Panc1 (cell line): ENCODE measurements at regions not wholly inside any gene's neighbourhood (a gene's known extent, or its start where the extent isn't known, plus 50 kb on each side); places are given as distances from the start of the nearest gene placed in this dataset.
"Not testable (repeated sequence)": the region's sequence is repeated elsewhere in the genome, so short reads cannot be mapped to it uniquely, and the experiment has no call there.

Source experiments
- ATAC-seq: fragments of 200-7000 bp; cut with Tn5 transposase; 2 replicates; pipeline ENCODE4 v1.9.1; 2020; ENCODE audit warnings: mild to moderate bottlenecking, moderate library complexity
- BruUV-seq: library from RNA; stranded (reverse); fragments of 400-500 nt; replicated peaks from 2 replicates; lab custom pipeline; 2021; lab: Mats Ljungman, UMichigan
- CTCF ChIA-PET: fragments of 300-600 bp; sonication (Branson Sonifier 250); formaldehyde crosslinking; loops from one replicate; lab custom pipeline; 2022; ENCODE audit warnings: antibody characterized with exemption; lab: Charles Lee
- POLR2A ChIA-PET: fragments of 300-600 bp; sonication (Branson Sonifier 250); formaldehyde crosslinking; loops from one replicate; lab custom pipeline; 2022; ENCODE audit warnings: antibody characterized with exemption; lab: Charles Lee
- DNase-seq: peaks from one replicate; pipeline ENCODE4 v3.0.0-alpha.2; 2010; ENCODE audit warnings: low read depth, low spot score
- H3K27ac ChIP-seq: 2 replicates; pipeline ENCODE4 v1.5.1; 2011; ENCODE audit warnings: mild to moderate bottlenecking, low read length, inconsistent platforms
- H3K27me3 ChIP-seq: fragments of 200-500 bp; sonication (Bioruptor generic); 2 replicates; pipeline ENCODE4 v1.6.0; 2014; ENCODE audit warnings: low read length, inconsistent platforms; ENCODE audit not compliant: control insufficient read depth, insufficient read depth
- H3K36me3 ChIP-seq: fragments of 200-500 bp; sonication (Bioruptor generic); 2 replicates; pipeline ENCODE4 v1.5.1; 2014; ENCODE audit warnings: inconsistent platforms, mild to moderate bottlenecking, low read length, moderate library complexity; ENCODE audit not compliant: control insufficient read depth, insufficient read depth
- H3K4me1 ChIP-seq: 2 replicates; pipeline ENCODE4 v1.5.1; 2011; ENCODE audit warnings: inconsistent platforms, mild to moderate bottlenecking, low read length, moderate library complexity; ENCODE audit not compliant: control insufficient read depth, insufficient read depth
- H3K4me3 ChIP-seq, 2 experiments: 2 replicates each; pipeline ENCODE4 v1.5.1; 2011 to 2012; ENCODE audit warnings: low read depth in 2 of 2, low read length in 2 of 2, mild to moderate bottlenecking in 2 of 2, inconsistent platforms in 1 of 2, moderate library complexity in 1 of 2
- H3K9me3 ChIP-seq: fragments of 200-500 bp; sonication (Bioruptor generic); 2 replicates; pipeline ENCODE4 v1.5.1; 2014; ENCODE audit warnings: low read depth, mild to moderate bottlenecking, inconsistent platforms, low read length, moderate library complexity; ENCODE audit not compliant: control insufficient read depth, insufficient read depth
- POLR2AphosphoS5 ChIP-seq: IDR thresholded peaks from 2 replicates; pipeline ENCODE4 v1.6.1; 2012; ENCODE audit warnings: mild to moderate bottlenecking, low read depth, low read length, moderate library complexity
- SIN3A ChIP-seq: IDR thresholded peaks from 2 replicates; pipeline ENCODE4 v1.6.1; 2012; ENCODE audit warnings: low read depth, mild to moderate bottlenecking, low read length, moderate library complexity, borderline replicate concordance; ENCODE audit not compliant: insufficient read depth
- TCF7L2 ChIP-seq: IDR thresholded peaks from 2 replicates; pipeline ENCODE4 v1.6.1; 2011; ENCODE audit warnings: mild to moderate bottlenecking, low read depth, low read length, inconsistent platforms
- in situ Hi-C: cut with HindIII; loops from 2 replicates; pipeline ENCODE4 v1.10.0; 2016; ENCODE audit warnings: low sequenced_read_pairs, low pct_unique_long_range_greater_than_20kb
- intact Hi-C: fragments of 100-400 bp; cut with micrococcal nuclease; formaldehyde crosslinking; loops from one replicate; pipeline ENCODE4 v1.10.0; 2022; ENCODE audit not compliant: unreplicated experiment
- TF ChIP-seq, protein P1 (sequence below): fragments of 450-650 bp; IDR thresholded peaks from 2 replicates; pipeline ENCODE4 v1.5.1; 2017; ENCODE audit warnings: mild to moderate bottlenecking
- TF ChIP-seq, protein P2 (sequence below), 2 experiments: IDR thresholded peaks; 2 replicates each; pipeline ENCODE4 v1.6.1; 2011 to 2012; ENCODE audit warnings: low read depth in 2 of 2, control low read depth in 1 of 2, low read length in 1 of 2, mild to moderate bottlenecking in 1 of 2, moderate library complexity in 1 of 2; ENCODE audit not compliant: insufficient read depth in 1 of 2

DNA sequence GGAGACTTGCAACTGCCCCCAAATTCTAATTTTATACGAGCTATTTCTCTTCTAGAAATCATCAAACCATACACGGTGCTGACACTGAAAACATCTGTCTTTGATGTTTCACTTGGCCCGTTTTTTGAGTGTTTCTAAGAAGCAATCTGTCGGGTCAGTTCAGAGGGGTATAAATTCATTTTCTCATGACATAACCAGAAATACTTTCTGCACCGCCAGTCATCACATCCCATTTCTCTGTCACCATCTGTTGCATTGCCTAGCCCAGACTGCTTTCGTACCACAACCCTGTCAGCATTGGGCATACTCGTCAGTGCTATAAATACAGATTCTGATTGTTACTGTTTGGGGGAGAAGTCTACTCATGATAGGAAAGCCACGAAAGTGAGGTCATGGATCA lies 63.1 kb upstream of the CCDC90B start:
- in situ Hi-C loops = no loop called here
- BruUV-seq = no TSS peak

DNA sequence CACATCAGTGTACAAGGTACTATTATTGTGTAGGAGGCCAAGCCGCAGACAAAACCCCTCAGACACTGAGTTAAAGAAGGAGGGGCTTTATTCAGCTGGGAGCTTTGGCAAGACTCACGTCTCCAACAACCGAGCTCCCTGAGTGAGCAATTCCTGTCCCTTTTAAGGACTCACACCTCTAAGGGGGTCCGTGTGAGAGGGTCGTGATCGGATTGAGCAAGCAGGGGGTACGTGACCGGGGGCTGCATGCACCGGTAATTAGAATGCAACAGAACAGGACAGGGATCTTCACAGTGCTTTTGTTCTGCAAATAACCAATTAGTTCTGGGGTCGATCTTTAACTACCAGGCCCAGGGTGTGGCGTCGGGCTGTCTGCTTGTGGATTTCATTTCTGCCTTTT lies 60.5 kb upstream of the CCDC90B start:
- in situ Hi-C loops, H3K27me3 ChIP-seq, BruUV-seq, H3K9me3 ChIP-seq, DNase-seq, CTCF ChIA-PET, H3K27ac ChIP-seq, H3K4me3 ChIP-seq, H3K4me1 ChIP-seq, intact Hi-C loops, ATAC-seq, H3K36me3 ChIP-seq: not testable (repeated sequence)
- POLR2A ChIA-PET = interaction anchor here (0.5 kb wide), 1 partner anchor 11 kb away, joined by 3 read pairs; no protein-coding TSS in a partner anchor

More for the DNA sequence above, 63.1 kb upstream of the CCDC90B start:
- Histone ChIP-seq H3K4me3 (no peak overlapping the region), H3K4me1 (no peaks in the 10 kb centered on the region), H3K27ac (no peak overlapping the region), H3K27me3 (0 out of 2 replicates have a peak, but pooled peaks cover 2% of the 10 kb centered on the region), H3K36me3 (no peaks in the 10 kb centered on the region), H3K9me3 (no peaks in the 10 kb centered on the region)
- no peak for ATAC-seq
- ChIA-PET CTCF (no interaction called here), POLR2A (no interaction called here)
- intact Hi-C loops = no loop called here
- TF ChIP-seq, protein P1, sequence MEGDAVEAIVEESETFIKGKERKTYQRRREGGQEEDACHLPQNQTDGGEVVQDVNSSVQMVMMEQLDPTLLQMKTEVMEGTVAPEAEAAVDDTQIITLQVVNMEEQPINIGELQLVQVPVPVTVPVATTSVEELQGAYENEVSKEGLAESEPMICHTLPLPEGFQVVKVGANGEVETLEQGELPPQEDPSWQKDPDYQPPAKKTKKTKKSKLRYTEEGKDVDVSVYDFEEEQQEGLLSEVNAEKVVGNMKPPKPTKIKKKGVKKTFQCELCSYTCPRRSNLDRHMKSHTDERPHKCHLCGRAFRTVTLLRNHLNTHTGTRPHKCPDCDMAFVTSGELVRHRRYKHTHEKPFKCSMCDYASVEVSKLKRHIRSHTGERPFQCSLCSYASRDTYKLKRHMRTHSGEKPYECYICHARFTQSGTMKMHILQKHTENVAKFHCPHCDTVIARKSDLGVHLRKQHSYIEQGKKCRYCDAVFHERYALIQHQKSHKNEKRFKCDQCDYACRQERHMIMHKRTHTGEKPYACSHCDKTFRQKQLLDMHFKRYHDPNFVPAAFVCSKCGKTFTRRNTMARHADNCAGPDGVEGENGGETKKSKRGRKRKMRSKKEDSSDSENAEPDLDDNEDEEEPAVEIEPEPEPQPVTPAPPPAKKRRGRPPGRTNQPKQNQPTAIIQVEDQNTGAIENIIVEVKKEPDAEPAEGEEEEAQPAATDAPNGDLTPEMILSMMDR = no peak
- no peak for TF ChIP-seq POLR2AphosphoS5
- TF ChIP-seq SIN3A = no peak
- TF ChIP-seq, protein P2, sequence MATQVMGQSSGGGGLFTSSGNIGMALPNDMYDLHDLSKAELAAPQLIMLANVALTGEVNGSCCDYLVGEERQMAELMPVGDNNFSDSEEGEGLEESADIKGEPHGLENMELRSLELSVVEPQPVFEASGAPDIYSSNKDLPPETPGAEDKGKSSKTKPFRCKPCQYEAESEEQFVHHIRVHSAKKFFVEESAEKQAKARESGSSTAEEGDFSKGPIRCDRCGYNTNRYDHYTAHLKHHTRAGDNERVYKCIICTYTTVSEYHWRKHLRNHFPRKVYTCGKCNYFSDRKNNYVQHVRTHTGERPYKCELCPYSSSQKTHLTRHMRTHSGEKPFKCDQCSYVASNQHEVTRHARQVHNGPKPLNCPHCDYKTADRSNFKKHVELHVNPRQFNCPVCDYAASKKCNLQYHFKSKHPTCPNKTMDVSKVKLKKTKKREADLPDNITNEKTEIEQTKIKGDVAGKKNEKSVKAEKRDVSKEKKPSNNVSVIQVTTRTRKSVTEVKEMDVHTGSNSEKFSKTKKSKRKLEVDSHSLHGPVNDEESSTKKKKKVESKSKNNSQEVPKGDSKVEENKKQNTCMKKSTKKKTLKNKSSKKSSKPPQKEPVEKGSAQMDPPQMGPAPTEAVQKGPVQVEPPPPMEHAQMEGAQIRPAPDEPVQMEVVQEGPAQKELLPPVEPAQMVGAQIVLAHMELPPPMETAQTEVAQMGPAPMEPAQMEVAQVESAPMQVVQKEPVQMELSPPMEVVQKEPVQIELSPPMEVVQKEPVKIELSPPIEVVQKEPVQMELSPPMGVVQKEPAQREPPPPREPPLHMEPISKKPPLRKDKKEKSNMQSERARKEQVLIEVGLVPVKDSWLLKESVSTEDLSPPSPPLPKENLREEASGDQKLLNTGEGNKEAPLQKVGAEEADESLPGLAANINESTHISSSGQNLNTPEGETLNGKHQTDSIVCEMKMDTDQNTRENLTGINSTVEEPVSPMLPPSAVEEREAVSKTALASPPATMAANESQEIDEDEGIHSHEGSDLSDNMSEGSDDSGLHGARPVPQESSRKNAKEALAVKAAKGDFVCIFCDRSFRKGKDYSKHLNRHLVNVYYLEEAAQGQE (IDR thresholded peaks at IDR 0.05; ENCODE audit: insufficient read depth in 1 of 2, low read depth in 2 of 2, low read length in 1 of 2) = no peak
- TF ChIP-seq TCF7L2 = no peak
- no peak for DNase-seq

DNA sequence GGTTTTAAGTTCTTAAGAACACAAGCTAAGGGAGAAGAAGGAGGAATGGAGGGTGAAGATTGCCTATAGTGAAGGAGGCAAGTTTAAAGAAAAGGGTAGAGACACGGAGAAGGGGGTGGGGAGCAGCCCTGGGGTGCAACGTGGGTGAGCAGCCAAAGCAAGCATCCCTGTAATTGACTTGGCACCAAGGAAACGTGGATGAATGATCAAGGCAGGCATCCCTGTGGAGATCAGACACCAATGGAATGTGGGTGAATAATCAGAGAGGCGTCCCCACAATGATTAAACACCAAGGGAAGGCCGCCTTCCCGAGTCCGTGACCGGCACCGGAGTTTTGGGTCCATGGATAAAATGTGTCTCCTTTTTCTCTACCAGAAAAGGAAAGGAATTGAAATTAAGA lies 58.4 kb upstream of the CCDC90B start:
- H3K27me3 ChIP-seq, BruUV-seq, H3K4me1 ChIP-seq, CTCF ChIA-PET, H3K9me3 ChIP-seq, intact Hi-C loops, H3K36me3 ChIP-seq, ATAC-seq, H3K4me3 ChIP-seq, DNase-seq, in situ Hi-C loops, H3K27ac ChIP-seq, POLR2A ChIA-PET: not testable (repeated sequence)
